DMS 273 (cell line): ENCODE measurements at regions not wholly inside any gene's neighbourhood (a gene's known extent, or its start where the extent isn't known, plus 50 kb on each side); places are given as distances from the start of the nearest gene placed in this dataset.

ENCODE experiments used
- DNase-seq: peaks from one replicate; lab custom pipeline; 2025; ENCODE audit not compliant: unreplicated experiment; lab: John Stamatoyannopoulos, UW

DNA sequence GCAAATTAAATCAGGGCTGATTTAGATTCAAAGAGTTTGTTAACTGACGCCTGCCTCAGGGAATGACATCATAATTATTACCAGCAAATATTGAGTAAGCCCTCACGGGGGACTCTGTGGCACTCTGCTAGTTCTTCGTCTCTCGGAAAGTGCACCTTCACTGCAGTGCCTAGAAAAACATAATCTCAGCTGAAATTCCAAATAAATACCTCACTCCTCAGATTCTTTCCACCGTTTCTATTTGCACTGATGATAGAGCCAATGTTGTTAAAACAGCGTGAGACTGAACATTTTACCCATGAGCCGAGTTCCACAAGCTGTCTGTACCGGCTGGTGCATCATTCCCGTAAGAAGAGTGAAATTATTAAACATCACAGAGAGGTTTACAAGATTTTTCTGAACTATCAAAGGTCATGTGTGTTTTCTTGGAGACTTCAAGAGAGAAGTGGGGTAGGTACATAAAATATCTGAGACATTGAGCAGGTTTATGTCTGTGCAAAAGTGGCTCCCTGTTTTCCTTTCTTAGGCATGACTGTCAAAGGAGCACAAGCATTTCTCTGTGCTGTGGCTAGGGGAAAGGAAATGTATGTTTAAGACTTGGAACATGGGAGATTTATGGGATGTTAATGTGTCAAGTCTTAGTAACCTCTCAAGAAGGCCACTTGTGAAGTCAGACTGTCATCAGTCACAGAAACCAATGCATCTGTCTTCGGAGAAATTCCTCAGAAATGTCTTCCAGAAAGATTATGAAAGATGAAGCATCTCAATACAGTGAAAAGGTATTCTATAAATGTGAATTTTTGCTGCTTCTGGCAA is 119.6 kb downstream of the CBLL2 start:
- peak; percentile 54 for DNase-seq

DNA sequence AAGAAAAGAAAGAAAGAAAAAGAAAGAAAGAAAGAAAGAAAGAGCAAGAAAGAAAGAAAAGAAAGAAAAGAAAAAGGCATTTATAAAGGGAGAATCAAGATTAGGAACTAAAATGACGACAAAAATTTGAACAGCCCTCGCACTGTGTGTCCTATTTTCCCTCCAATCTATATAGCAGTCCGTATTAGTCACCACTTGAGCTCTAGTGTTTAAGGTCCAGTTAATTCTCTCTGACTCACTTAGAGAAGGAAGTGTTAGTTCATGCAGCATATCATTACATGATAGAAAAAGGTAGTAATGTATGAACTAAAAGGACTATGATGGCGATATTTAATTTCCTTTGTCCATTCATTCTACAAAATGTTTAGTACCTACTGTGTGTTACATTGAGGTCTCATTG is 122.7 kb downstream of the CBLL2 start:
- DNase-seq, result no peak

DNA sequence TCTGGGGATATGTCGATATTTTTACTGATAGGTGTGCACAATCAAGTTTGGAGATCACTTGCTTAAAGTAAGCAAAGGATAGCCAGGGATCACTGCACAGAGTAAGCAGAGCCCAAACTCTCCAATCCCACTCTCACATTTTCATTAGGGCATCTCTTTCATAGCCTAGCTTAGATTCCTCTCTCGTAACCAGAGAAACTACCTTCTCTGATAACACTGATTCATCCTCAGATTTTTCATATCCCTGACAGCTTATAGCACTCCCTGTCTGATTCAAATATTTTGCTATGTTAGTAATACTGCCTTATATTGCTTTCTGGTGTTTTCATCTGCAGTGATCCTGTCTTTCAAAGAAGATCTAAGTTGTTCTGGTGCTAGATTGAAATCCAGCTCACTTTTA is 123.7 kb downstream of the CBLL2 start:
- no peak for DNase-seq

DNA sequence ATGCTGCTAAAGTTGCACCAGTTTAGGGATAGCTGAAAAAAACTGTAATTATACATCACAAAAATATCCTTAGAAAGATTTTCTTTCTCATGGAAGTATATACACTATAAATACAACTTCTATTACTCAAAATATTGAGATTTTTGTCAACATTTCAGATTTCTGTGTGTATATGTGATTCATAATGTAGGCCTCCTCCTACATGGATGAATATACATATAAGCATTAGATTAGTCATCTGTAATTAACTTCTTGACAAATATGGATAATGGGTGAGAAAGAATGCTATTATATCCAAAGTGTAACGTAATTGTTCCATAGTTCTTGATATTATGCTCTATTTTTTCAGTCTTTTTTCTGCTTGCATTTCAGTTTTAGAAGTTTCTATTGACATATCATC is 124.9 kb downstream of the CBLL2 start:
- DNase-seq, result no peak

DNA sequence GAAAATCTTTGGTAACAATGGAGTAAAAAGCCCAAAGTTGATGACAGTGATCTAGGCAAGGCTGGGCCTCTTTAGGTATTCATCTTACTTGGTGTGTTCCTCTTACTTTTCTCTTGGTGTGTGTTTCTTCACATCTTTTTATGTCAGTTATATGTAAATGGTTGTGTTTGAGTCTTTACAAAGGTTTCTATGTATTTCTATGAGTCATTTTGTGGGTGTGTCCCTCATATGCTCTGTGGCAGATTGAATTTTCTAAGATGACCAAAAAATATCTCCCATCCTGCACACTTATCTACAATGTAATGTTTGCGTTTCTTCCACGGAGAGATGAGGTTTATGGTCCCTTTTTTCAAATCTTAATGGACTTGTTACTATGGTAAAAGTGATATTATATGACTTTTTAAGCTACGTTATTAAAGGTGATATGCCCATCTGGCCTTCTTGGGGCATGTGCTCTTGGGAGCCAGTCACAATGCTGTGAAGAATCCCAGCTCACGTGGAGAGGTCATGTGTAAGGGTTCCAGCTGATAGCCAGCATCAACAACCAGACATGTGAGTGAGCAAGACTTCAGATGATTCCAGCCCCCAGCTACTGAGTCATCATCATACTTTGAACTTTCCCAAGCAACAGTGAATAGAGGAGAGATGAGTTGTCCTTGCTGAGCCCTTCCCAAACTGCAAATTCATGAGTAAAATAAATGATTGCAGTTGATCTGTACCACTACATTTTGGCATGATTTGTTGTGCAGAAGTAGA is 126.9 kb downstream of the CBLL2 start:
- no peak for DNase-seq

DNA sequence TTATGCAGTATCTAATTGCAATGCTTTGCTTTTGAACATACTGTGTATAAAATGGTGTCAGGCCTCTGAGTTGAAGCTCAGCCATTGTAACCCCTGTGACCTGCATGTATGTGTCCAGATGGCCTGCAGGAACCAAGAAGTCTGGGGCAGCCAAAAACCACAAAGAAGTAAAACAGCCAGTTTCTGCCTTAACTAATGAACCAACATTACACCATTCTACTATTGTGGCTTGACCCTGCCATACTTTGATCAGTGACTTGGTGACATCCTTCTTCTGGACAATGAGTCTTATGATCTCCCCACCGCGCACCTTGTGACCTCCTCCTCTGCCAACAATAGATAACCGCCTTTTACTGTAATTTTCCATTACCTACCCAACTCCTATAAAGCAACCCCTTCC is 131.6 kb downstream of the CBLL2 start:
- DNase-seq, result no peak

DNA sequence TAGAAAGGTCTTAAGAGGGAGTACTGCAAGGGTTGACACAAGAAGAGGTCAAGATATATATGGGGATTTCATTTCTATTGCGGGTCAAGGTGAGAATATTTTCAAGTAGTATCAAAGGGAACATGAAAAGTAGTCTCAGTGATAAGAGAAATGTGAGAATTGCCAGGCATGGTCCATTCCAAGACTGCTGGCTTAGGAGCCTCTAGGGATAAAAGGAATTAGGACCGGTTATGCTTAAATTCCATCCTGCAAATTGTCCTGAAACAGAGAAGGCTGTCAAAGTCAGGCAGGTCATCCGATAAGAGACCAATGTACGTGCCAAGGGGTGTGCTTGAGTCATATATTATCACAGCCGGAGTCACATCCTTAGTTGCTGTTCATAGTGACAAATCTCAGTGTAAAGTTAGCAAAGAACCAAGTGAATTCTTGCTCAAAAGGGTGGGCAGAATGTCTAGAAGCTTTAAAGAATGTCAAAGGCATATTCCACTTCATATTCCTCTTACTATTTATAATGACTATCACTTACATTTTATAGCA is 133.6 kb downstream of the CBLL2 start:
- no peak for DNase-seq

DNA sequence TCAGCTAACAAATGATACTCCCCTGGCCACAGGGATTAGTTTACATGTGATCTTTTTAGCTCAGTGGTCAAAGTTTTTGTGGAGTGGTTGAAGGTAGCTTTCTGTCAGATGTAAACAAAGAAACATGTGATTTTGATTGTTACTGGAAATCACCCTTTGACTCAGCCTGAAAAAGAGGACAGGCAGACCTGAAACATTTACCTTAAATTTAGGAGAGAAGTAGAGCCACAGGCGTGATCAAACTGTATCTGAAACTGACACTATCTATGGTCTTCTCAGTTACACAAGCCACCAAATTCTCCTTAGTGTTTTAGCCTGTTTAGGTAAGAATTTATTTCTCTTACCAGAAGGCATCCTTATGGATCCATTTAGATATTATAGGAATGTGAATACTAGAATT is 136.7 kb downstream of the CBLL2 start:
- no peak for DNase-seq

DNA sequence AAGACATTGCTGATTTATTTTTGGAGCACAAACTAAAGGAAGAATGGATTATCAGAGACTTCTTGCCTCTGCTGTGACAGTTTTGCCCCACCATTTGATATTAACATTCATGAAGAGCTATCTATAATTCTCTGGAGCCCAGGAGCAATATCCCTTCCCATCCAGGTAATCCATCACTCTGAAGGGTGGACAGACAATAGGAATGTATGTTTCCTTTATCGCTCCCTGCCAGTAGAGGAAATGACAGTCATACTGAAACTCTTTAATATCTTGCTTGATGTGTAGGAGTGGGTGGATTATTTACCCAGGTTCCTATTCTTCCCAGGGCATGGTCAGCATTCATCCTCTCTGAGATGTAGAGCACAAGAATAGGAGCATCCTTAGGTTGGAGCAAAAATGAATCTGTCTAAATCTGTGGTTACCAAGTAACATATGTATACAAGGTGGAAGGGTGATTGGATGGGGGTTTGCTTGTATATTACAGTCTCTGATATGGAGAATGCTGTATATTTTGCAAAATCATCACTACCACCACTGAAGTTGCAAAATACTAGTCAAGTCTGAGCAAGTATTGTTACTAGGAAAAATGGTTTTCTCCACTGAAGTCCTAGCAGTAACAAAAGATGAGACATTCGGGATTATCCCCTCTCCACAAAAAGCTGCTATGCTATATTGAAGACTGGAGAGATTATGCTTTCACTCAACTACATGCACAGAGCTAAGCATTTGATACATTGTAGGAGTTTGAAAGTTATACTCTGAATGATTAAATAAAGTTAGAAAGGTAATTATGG is 151.6 kb downstream of the CBLL2 start:
- no peak for DNase-seq

DNA sequence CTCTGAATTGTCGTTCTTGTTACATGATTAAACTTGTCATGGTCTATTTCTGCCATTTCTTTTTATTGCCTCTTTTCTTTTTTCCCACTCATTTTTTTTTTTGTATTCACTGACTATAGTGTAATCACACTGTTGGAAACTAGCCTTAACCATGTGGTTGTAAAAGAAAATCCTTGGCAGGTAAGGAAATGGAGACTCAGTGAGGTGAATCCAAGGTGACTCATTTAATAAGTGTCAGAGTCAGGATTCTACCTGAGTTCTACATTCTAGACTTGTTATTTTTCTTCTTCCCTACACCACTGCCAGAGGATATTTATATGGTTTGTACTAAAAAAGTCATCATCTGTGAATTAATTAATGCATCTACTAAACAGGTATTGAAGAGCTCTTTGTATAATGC is 152.2 kb downstream of the CBLL2 start:
- DNase-seq, result no peak

DNA sequence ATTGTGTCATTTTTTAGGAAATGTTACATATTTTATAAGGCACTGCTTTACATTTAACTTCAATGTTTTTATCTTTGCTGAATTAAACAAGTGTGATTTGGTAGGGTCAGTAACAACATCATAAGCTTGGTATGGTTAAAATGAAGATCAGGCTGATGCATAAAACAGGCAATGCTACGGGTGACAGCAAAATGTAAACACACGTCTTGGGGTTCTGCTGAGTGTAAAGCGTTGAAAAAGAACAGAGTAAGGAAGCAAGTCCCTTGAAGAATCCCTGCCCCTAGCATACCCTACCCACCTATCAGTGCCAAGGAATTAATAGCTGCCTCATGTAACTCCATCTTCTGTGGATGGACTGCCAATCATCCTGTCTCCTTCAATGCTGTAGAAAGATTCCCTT is 157.0 kb downstream of the CBLL2 start:
- DNase-seq, result no peak

DNA sequence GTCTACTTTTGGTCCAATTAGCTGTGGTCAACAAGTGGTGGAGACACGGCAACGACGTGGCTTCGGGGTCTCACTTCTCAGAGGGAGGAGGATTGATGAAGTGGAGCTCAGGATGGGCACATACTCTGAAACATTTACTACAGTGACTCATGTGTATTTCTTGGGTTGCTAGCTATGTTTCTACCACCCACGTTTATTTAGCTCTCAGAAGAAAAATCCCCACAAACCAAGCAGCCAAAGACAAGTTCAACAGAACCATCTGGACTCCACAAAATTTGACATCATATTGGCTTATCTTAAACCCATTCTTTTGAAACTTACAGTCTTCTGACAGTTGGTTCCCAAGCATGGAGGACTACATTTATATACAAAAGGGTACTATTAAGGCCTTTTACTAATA is 158.0 kb downstream of the CBLL2 start:
- DNase-seq, result no peak

DNA sequence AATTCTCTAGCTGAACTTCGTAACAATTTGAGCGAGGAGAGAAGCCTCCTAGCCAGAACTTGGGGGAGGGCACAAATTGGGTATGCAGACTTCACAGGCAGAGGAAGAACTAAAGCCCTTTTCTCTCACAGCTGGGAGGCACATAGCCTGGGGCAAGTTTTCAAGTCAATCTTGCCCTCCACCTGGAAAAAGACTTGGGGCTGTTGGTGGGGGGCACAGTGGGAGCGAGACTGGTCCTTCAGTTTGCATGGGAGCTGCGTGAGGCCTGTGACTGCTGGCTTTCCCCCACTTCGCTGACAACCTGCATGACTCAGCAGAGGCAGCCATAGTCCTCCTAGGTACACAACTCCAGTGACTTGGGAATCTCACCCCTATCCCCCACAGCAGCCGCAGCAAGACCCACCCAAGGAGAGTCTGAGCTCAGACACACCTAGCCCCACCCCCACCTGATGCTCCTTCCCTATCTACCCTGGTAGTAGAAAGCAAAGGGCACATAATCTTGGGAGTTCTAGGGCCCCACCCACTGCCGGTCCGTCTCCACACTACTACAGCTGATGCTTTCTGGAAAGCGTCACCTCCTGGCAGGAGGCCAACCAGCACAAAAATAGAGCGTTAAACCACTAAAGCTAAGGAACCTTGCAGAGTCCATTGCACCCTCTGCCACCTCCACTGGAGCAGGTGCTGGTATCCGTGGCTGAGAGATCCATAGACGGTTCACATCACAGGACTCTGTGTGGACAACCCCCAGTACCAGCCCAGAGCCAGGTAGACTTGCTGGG is 160.8 kb downstream of the CBLL2 start:
- DNase-seq, result no peak

DNA sequence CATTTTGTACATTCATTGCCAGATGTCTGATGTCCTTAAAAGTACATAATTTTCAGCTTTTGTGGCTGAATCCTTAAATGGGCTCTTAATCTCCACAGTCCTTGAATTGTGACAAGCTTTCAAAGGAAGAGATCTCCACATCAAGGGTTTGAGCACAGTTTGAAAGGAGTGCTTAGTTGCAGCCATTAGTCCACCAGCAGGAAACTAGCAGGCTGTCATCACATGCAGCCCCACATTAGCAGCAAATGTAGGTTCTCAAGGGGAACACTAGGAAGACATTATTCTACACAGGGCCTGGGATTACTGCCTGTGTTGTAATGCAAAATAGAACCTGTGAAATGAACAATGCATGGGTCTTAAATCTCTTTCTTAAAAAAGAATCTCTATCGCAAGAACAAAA is 173.2 kb downstream of the CBLL2 start:
- no peak for DNase-seq

DNA sequence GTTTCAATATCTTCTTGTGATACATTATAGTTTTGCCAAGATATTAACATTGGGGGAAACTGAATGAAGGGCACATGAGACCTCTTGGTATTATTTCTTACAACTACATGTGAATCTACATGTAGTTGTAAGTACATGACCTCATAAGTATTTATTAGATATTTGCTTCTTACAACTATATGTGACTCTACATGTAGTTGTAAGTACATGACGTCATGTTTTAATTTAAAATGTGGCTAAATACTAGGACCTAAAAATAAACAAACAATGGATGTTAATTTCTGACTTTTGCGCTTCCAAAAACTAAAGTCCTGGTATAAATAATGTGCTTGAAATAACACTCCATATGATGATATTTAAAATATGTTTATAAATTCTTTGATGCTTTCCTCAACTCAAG is 190.2 kb downstream of the CBLL2 start:
- no peak for DNase-seq

DNA sequence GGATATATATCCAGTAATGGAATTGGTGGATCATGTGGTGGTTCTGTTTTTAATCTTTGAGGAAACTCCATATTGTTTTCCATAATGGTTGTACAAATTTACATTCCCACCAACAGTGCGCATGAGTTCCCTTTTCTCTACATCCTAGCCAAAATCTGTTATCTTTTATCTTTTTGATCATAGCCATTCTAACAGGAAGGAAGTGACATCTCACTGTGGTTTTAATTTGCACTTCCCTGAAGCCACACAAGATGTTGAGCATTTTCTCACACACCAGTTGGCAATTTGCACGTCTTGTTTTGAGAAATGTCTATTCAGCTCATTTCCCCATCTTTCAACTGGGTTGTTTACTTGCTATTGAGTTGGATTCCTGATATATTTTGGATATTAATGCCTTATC is 194.9 kb downstream of the CBLL2 start:
- DNase-seq, result no peak

DNA sequence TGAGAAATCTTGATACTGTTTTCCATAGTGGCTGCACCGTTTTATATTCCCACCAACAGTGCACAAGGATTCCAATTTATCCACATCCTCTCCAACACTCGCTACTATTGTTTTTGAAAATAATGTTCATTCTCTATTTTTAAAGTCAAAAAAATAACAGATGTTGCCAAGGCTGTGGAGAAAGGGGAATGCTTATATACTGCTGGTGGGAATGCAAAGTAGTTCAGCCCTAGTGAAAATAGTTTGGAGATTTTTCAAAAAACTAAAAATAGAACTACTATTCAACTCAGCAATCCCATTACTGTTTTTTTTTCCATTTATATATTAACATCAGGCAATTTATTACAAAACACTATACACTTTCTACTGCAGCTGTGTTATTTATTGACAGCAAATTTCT is 208.7 kb downstream of the CBLL2 start:
- DNase-seq, result no peak

DNA sequence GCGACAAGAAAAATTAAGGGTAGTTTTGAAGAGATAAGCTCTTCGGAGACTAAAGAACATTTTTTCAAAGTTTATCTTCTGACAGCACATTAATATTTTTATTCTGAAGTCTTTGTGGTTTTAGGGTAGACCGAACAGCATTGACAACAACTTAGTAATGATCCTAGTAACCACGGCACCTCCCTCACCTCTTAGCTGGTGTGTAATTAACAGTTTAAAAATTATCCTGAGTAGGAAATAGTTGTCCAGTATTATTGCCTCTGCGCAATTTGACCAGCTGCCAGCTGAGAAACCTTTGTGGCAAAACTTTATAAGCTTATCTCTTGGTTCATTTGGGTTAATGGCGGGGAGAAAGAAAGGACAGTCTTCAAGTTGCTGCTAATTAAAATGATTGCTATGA is 213.6 kb downstream of the CBLL2 start:
- DNase-seq, result no peak

DNA sequence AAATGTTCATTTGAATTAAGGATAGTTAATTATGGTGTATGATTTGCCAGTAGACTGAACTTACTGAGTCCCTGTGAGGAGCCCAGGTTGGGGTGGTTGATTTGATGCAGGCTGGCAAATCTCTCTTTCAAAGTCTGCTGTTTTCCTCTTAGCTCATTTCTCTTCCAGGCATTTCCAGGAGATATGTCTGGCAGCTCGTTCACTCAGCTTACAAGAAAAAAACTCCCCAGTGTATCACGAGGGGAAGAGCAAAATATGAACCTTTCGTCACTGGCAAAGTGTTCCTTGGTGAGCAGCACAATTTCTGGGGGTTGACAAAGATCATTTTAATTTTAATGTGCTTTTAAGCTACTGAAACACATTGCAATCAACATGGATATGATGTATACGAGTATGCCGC is 244.2 kb downstream of the CBLL2 start:
- DNase-seq, result peak; percentile 35

DNA sequence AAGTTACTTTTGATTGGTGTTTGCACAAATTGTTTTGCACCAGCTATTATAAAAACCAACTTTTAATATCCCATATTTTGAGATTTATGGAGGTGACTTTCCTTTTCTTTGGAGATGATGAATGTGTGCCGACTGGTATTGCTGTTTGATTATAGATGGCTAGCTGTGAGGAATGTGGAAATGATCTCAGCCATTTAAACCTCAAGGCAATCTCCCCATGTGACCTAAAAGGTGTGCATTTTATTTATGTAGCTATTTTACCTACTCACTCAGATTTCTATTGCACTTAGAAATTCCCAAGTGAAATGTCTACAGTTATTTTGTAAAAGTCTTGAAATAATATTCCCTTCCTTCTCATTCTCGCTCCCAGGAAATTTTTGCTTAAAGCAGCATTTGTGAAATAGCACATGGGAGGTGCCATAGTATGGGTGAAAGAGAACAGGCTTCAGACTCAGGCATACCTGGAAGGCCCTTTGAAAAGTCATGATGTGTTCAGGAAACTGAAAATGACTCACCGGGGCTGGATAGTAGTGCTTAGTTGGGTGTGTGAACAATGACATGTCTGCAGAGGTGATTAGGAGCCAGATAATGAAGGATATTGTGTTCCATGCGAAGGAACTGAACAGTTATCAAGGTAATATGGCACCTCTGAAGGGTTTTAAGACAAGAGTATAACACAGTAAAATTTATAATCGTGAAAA is 247.6 kb downstream of the CBLL2 start:
- no peak for DNase-seq
